Erythroblast (primary cell): ENCODE measurements at regions not wholly inside any gene's neighbourhood (a gene's known extent, or its start where the extent isn't known, plus 50 kb on each side); places are given as distances from the start of the nearest gene placed in this dataset.

Experiments
- GATA1 ChIP-seq: IDR thresholded peaks from 2 replicates; pipeline ENCODE4 v1.6.1; 2011; ENCODE audit warnings: low read depth, mild to moderate bottlenecking, control low read depth, low read length, moderate library complexity
- POLR2A ChIP-seq: IDR thresholded peaks from 2 replicates; pipeline ENCODE4 v1.6.1; 2011; ENCODE audit warnings: mild to moderate bottlenecking, low read length

DNA sequence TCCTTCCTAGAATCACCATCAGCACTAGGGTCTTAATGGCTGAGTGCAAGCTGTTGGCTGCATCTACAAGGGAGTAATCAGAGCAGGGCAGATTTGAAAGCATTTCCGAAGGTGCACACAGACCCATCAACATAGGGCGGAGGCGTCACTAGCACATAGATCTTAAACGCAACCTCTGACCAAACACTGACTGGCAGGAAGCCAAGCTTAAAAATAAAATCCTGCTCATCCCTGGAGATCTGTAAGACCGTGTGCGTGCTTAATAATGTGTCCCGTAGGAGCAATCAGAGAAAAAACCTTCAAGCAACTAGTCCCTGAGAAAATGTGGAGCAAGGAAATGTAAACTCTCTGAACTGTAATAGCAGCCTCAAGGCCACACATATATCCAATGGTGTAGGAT, 470.5 kb downstream of the ETS1 start:
- TF ChIP-seq POLR2A (no peak), GATA1 (no peak)
